Esophagus muscularis mucosa (tissue), 4 donors: ENCODE measurements at regions not wholly inside any gene's neighbourhood (a gene's known extent, or its start where the extent isn't known, plus 50 kb on each side); places are given as distances from the start of the nearest gene placed in this dataset.

Source experiments
- DNase-seq: peaks from one replicate; pipeline ENCODE4 v3.0.0-alpha.2; 2017; ENCODE audit errors: extremely low spot score
- H3K27ac ChIP-seq, 4 donors: fragments of 200-600 bp; sonication (generic); replicated peaks in 1 of 4; 1 replicate in 3 of 4; 2 replicates in 1 of 4; pipeline ENCODE4 v1.5.1; 2016 to 2019; ENCODE audit warnings: mild to moderate bottlenecking in 1 of 4
- H3K27me3 ChIP-seq, 4 donors: fragments of 200-600 bp; sonication (generic); one replicate each; pipeline versions ENCODE4 v1.5.1 to v1.6.0; 2016 to 2019
- H3K36me3 ChIP-seq, 4 donors: fragments of 200-600 bp; sonication (generic); one replicate each; pipeline ENCODE4 v1.5.1; 2016 to 2019
- H3K4me1 ChIP-seq, 4 donors: fragments of 200-600 bp; sonication (generic); one replicate each; pipeline ENCODE4 v1.5.1; 2016 to 2019
- H3K4me3 ChIP-seq, 4 donors: fragments of 200-600 bp; sonication (generic); 1 replicate in 2 of 4; 2 replicates in 2 of 4; pipeline ENCODE4 v1.5.1; 2016 to 2019; ENCODE audit warnings: mild to moderate bottlenecking in 4 of 4, moderate library complexity in 1 of 4
- H3K9me3 ChIP-seq, 4 donors: fragments of 200-600 bp; sonication (generic); 1 replicate in 3 of 4; 2 replicates in 1 of 4; pipeline ENCODE4 v1.5.1; 2016 to 2019
- CTCF ChIP-seq, 3 experiments: fragments of 200-600 bp in 2 of 3; fragments of 450-650 bp in 1 of 3; sonication (generic) in 2 of 3; IDR thresholded peaks; one replicate each; pipeline ENCODE4 v1.5.1; 2017 to 2019; ENCODE audit warnings: antibody characterized with exemption in 3 of 3, mild to moderate bottlenecking in 2 of 3, moderate library complexity in 1 of 3
- EP300 ChIP-seq: sonication (generic); formaldehyde crosslinking; IDR thresholded peaks from one replicate; pipeline ENCODE4 v1.6.1; 2017; ENCODE audit warnings: antibody characterized with exemption
- POLR2A ChIP-seq: fragments of 450-650 bp; IDR thresholded peaks from one replicate; pipeline ENCODE4 v1.6.1; 2017; ENCODE audit warnings: antibody characterized with exemption, moderate library complexity, mild to moderate bottlenecking, low read depth
- POLR2AphosphoS5 ChIP-seq, 2 donors: sonication (generic); formaldehyde crosslinking; IDR thresholded peaks; one replicate each; pipeline ENCODE4 v1.6.1; 2017; ENCODE audit warnings: antibody characterized with exemption in 2 of 2
- WGBS: methylation state at CpG from one replicate; pipeline ENCODE4 v1.1.5; 2018; 5-methylcytosine and 5-hydroxymethylcytosine counted together
- intact Hi-C: fragments of 100-400 bp; cut with DNase I; formaldehyde crosslinking; loops from one replicate; pipeline ENCODE4 v1.15.1; 2023

- Histone ChIP-seq H3K36me3 (no peaks in the 10 kb centered on the region), H3K27ac (no peak overlapping the region), H3K4me1 (no peaks in the 10 kb centered on the region), H3K4me3 (no peak overlapping the region), H3K9me3 (no peaks in the 10 kb centered on the region), H3K27me3 (peaks cover 0 to 80% (median 0%) of the 10 kb centered on the region in 4 donors)
- intact Hi-C loops: no loop called here
- DNase-seq: peak; percentile 57
- WGBS: 98% methylated on average over 6 of the region's 6 CpGs
- TF ChIP-seq POLR2AphosphoS5 (IDR thresholded peaks at IDR 0.05) (no peak), CTCF (IDR thresholded peaks at IDR 0.05) (no peak), POLR2A (no peak), EP300 (no peak)
Observed at GRCh38 chr9:126750941-126751725, 53.7 kb upstream of the ZBTB43 start.

GRCh38 chr9:126752376-126752775, 52.5 kb upstream of the ZBTB43 start:
- peaks cover 0 to 78% (median 0%) of the 10 kb centered on the region in 4 donors for H3K27me3 ChIP-seq
- 78% methylated on average over 4 of the region's 4 CpGs for WGBS

GRCh38 chr9:126752881-126753670, 51.8 kb upstream of the ZBTB43 start:
- Histone ChIP-seq H3K4me1 (no peaks in the 10 kb centered on the region), H3K27me3 (peaks cover 0 to 71% (median 0%) of the 10 kb centered on the region in 4 donors), H3K27ac (no peak overlapping the region), H3K36me3 (no peaks in the 10 kb centered on the region), H3K9me3 (no peaks in the 10 kb centered on the region), H3K4me3 (no peak overlapping the region)
- TF ChIP-seq POLR2AphosphoS5 (IDR thresholded peaks at IDR 0.05) (no peak), EP300 (no peak), POLR2A (no peak), CTCF (IDR thresholded peaks at IDR 0.05) (no peak)
- intact Hi-C loops: no loop called here
- 75% methylated on average over 10 of the region's 10 CpGs for WGBS
- peak; percentile 66 for DNase-seq

More at GRCh38 chr9:126752376-126752775, 52.5 kb upstream of the ZBTB43 start:
- Histone ChIP-seq H3K36me3 (no peaks in the 10 kb centered on the region), H3K4me3 (no peak overlapping the region), H3K27ac (no peak overlapping the region), H3K4me1 (no peaks in the 10 kb centered on the region), H3K9me3 (no peaks in the 10 kb centered on the region)
- intact Hi-C loops: no loop called here
- no peak for TF ChIP-seq CTCF (IDR thresholded peaks at IDR 0.05)
- TF ChIP-seq EP300: no peak
- no peak for TF ChIP-seq POLR2AphosphoS5 (IDR thresholded peaks at IDR 0.05)
- no peak for TF ChIP-seq POLR2A
- DNase-seq: peak; percentile 42

GRCh38 chr9:126754436-126755316, 50.2 kb upstream of the ZBTB43 start:
- Histone ChIP-seq H3K36me3 (no peaks in the 10 kb centered on the region), H3K9me3 (no peaks in the 10 kb centered on the region), H3K27me3 (peaks cover 0 to 58% (median 0%) of the 10 kb centered on the region in 4 donors), H3K4me3 (no peak overlapping the region), H3K4me1 (no peaks in the 10 kb centered on the region), H3K27ac (no peak overlapping the region)
- peak; percentile 78 for DNase-seq
- intact Hi-C loops: no loop called here
- 86% methylated on average over 17 of the region's 19 CpGs for WGBS
- TF ChIP-seq POLR2AphosphoS5 (IDR thresholded peaks at IDR 0.05) (no peak), EP300 (no peak), POLR2A (no peak), CTCF (IDR thresholded peaks at IDR 0.05) (no peak)
